ENCODE measurements at regions not wholly inside any gene's neighbourhood (a gene's known extent, or its start where the extent isn't known, plus 50 kb on each side); places are given as distances from the start of the nearest gene placed in this dataset.

- Mint-ChIP-seq H3K27ac (peak overlapping the region; percentile 1), H3K9me3 (peaks cover 18% of the 10 kb centered on the region), H3K4me1 (peaks cover 30% of the 10 kb centered on the region), H3K4me3 (no peak overlapping the region), H3K36me3 (ENCODE audit: low read depth) (peaks cover 9% of the 10 kb centered on the region), H3K27me3 (ENCODE audit: low read depth, poor library complexity) (peaks cover 4% of the 10 kb centered on the region)
- DNase-seq, result no peak
- TF ChIP-seq CTCF (IDR thresholded peaks at IDR 0.05), result no peak
These were observed 328.1 kb downstream of the BTG1 start for GRCh38 chr12:91817517-91817916.

- H3K9me3 Mint-ChIP-seq, result peaks cover 26% of the 10 kb centered on the region
- no peaks in the 10 kb centered on the region for H3K36me3 Mint-ChIP-seq (ENCODE audit: low read depth)
- TF ChIP-seq CTCF (IDR thresholded peaks at IDR 0.05), result no peak
- no peak overlapping the region for H3K27ac Mint-ChIP-seq
- H3K4me1 Mint-ChIP-seq, result peaks cover 13% of the 10 kb centered on the region
- peaks cover 4% of the 10 kb centered on the region for H3K27me3 Mint-ChIP-seq (ENCODE audit: low read depth, poor library complexity)
- H3K4me3 Mint-ChIP-seq, result no peak overlapping the region
- no peak for DNase-seq
These were observed 331.9 kb downstream of the BTG1 start for GRCh38 chr12:91813701-91814100.

- H3K27ac Mint-ChIP-seq, result no peak overlapping the region
- no peak overlapping the region for H3K4me3 Mint-ChIP-seq
- H3K9me3 Mint-ChIP-seq, result peaks cover 44% of the 10 kb centered on the region
These were observed 334.0 kb downstream of the BTG1 start for GRCh38 chr12:91811481-91812287.

GRCh38 chr12:91810531-91811451 lies 334.9 kb downstream of the BTG1 start:
- DNase-seq, result no peak
- Mint-ChIP-seq H3K4me1 (no peaks in the 10 kb centered on the region), H3K27ac (no peak overlapping the region), H3K27me3 (ENCODE audit: low read depth, poor library complexity) (no peaks in the 10 kb centered on the region), H3K36me3 (ENCODE audit: low read depth) (peaks cover 12% of the 10 kb centered on the region), H3K4me3 (no peak overlapping the region), H3K9me3 (peaks cover 51% of the 10 kb centered on the region)
- TF ChIP-seq CTCF (IDR thresholded peaks at IDR 0.05), result no peak

More at GRCh38 chr12:91811481-91812287, 334.0 kb downstream of the BTG1 start:
- DNase-seq, result peak; percentile 75
- Mint-ChIP-seq H3K36me3 (ENCODE audit: low read depth) (peaks cover 5% of the 10 kb centered on the region), H3K4me1 (no peaks in the 10 kb centered on the region), H3K27me3 (ENCODE audit: low read depth, poor library complexity) (no peaks in the 10 kb centered on the region)
- peak; percentile 78 for TF ChIP-seq CTCF (IDR thresholded peaks at IDR 0.05)

GRCh38 chr12:91810077-91810476 lies 335.6 kb downstream of the BTG1 start:
- H3K36me3 Mint-ChIP-seq (ENCODE audit: low read depth), result peaks cover 16% of the 10 kb centered on the region
- no peak overlapping the region for H3K27ac Mint-ChIP-seq
- no peak for DNase-seq
- no peak overlapping the region for H3K4me3 Mint-ChIP-seq
- H3K9me3 Mint-ChIP-seq, result peaks cover 58% of the 10 kb centered on the region
- H3K27me3 Mint-ChIP-seq (ENCODE audit: low read depth, poor library complexity), result no peaks in the 10 kb centered on the region
- no peaks in the 10 kb centered on the region for H3K4me1 Mint-ChIP-seq
- TF ChIP-seq CTCF (IDR thresholded peaks at IDR 0.05), result no peak

Measured in nephron progenitor cell (in vitro differentiated cells).